Fibroblast of lung (primary cell): ENCODE measurements at regions not wholly inside any gene's neighbourhood (a gene's known extent, or its start where the extent isn't known, plus 50 kb on each side); places are given as distances from the start of the nearest gene placed in this dataset.

Source experiments
- DNase-seq, 2 donors: peaks; one replicate each; pipeline versions ENCODE4 v3.0.0 to v3.0.0-alpha.2; 2010; ENCODE audit warnings: low read depth in 2 of 2
- H2AFZ ChIP-seq: 2 replicates; pipeline ENCODE4 v1.5.1; 2012; ENCODE audit warnings: low read length, control low read depth, inconsistent platforms
- H3K27ac ChIP-seq: 2 replicates; pipeline ENCODE4 v1.5.1; 2011; ENCODE audit warnings: low read length, control low read depth; ENCODE audit not compliant: insufficient read depth
- H3K27me3 ChIP-seq: 2 replicates; pipeline ENCODE4 v1.5.1; 2011; ENCODE audit warnings: mild to moderate bottlenecking, low read length; ENCODE audit not compliant: control insufficient read depth, insufficient read depth
- H3K36me3 ChIP-seq: 2 replicates; pipeline ENCODE4 v1.5.1; 2011; ENCODE audit warnings: low read length; ENCODE audit not compliant: control insufficient read depth, insufficient read depth
- H3K4me1 ChIP-seq: 2 replicates; pipeline ENCODE4 v1.5.1; 2011; ENCODE audit warnings: low read length; ENCODE audit not compliant: control insufficient read depth, insufficient read depth; ENCODE audit errors: extremely low read depth
- H3K4me2 ChIP-seq: 2 replicates; pipeline ENCODE4 v1.5.1; 2011; ENCODE audit warnings: low read length, control low read depth; ENCODE audit not compliant: insufficient read depth; ENCODE audit errors: extremely low read depth
- H3K4me3 ChIP-seq, 4 experiments: fragments of 200-600 bp in 1 of 4; sonication (generic) in 1 of 4; replicated peaks in 1 of 4; 2 replicates each; pipeline ENCODE4 v1.5.1; 2011 to 2016; ENCODE audit warnings: low read length in 4 of 4, low read depth in 3 of 4, mild to moderate bottlenecking in 3 of 4, control low read depth in 2 of 4, inconsistent platforms in 1 of 4, mixed read lengths in 1 of 4; ENCODE audit not compliant: insufficient read depth in 1 of 4; ENCODE audit errors: control extremely low read depth in 1 of 4
- H3K79me2 ChIP-seq: 2 replicates; pipeline ENCODE4 v1.5.1; 2012; ENCODE audit warnings: mild to moderate bottlenecking, low read length, inconsistent platforms; ENCODE audit not compliant: control insufficient read depth, insufficient read depth
- H3K9ac ChIP-seq: 2 replicates; pipeline ENCODE4 v1.5.1; 2011; ENCODE audit warnings: mild to moderate bottlenecking, low read length, control low read depth; ENCODE audit not compliant: insufficient read depth
- H3K9me3 ChIP-seq: 2 replicates; pipeline ENCODE4 v1.5.1; 2012; ENCODE audit warnings: low read depth, low read length; ENCODE audit not compliant: control insufficient read depth, insufficient read depth
- H4K20me1 ChIP-seq: 2 replicates; pipeline ENCODE4 v1.5.1; 2011; ENCODE audit warnings: low read length; ENCODE audit not compliant: control insufficient read depth, insufficient read depth; ENCODE audit errors: extremely low read depth
- EZH2 ChIP-seq: IDR thresholded peaks from 2 replicates; pipeline ENCODE4 v1.5.1; 2012; ENCODE audit warnings: low read length, control low read depth, mild to moderate bottlenecking; ENCODE audit errors: missing control alignments
- TF ChIP-seq, protein P1 (sequence below), 2 donors: IDR thresholded peaks in 1 of 2; conservative IDR thresholded peaks in 1 of 2; 1 replicate in 1 of 2; 2 replicates in 1 of 2; pipeline ENCODE4 v1.5.1; 2011 to 2012; ENCODE audit warnings: low read length in 2 of 2, control low read depth in 1 of 2, inconsistent platforms in 1 of 2, low read depth in 1 of 2, mild to moderate bottlenecking in 1 of 2

- H2AFZ ChIP-seq = no peak overlapping the region
- H3K9ac ChIP-seq = no peak overlapping the region
- no peaks in the 10 kb centered on the region for H4K20me1 ChIP-seq
- no peak overlapping the region for H3K4me3 ChIP-seq
- no peaks in the 10 kb centered on the region for H3K27me3 ChIP-seq
- no peak overlapping the region for H3K4me2 ChIP-seq
- no peaks in the 10 kb centered on the region for H3K79me2 ChIP-seq
- TF ChIP-seq, protein P1, sequence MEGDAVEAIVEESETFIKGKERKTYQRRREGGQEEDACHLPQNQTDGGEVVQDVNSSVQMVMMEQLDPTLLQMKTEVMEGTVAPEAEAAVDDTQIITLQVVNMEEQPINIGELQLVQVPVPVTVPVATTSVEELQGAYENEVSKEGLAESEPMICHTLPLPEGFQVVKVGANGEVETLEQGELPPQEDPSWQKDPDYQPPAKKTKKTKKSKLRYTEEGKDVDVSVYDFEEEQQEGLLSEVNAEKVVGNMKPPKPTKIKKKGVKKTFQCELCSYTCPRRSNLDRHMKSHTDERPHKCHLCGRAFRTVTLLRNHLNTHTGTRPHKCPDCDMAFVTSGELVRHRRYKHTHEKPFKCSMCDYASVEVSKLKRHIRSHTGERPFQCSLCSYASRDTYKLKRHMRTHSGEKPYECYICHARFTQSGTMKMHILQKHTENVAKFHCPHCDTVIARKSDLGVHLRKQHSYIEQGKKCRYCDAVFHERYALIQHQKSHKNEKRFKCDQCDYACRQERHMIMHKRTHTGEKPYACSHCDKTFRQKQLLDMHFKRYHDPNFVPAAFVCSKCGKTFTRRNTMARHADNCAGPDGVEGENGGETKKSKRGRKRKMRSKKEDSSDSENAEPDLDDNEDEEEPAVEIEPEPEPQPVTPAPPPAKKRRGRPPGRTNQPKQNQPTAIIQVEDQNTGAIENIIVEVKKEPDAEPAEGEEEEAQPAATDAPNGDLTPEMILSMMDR (conservative IDR thresholded peaks at IDR 0.05 in 1 of 2, IDR thresholded peaks at IDR 0.05 in 1 of 2; ENCODE audit: low read depth in 1 of 2, low read length in 2 of 2) = no peak
- no peak for TF ChIP-seq EZH2
- no peaks in the 10 kb centered on the region for H3K9me3 ChIP-seq
- H3K4me1 ChIP-seq = no peaks in the 10 kb centered on the region
- no peak for DNase-seq
- H3K27ac ChIP-seq = no peak overlapping the region
- no peaks in the 10 kb centered on the region for H3K36me3 ChIP-seq
Observed at GRCh38 chr7:136274636-136275345, 297.6 kb upstream of the MTPN start.

DNA sequence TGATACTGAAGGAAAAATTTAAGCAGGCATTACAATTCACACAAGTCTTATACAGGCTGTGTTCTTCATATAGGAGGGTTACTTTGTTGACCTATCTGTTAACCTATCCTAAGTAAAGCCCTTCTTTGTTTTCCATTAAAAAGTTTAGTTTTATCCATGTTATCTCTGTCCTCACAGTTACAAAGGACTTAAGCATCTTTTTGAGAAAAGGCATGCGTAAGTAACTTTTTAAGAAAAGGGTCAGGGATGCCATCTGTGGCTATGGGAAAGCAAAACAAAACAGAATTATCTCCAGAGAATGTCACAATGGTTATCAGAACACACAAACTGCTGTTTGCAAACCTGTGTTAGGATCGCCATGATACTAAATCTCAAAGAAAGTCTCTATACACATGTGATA is 295.8 kb upstream of the MTPN start:
- TF ChIP-seq, protein P1 (conservative IDR thresholded peaks at IDR 0.05 in 1 of 2, IDR thresholded peaks at IDR 0.05 in 1 of 2; ENCODE audit: low read depth in 1 of 2, low read length in 2 of 2) = no peak
- TF ChIP-seq EZH2 = no peak
- Histone ChIP-seq H3K9ac (no peak overlapping the region), H2AFZ (no peak overlapping the region), H3K36me3 (no peaks in the 10 kb centered on the region), H4K20me1 (no peaks in the 10 kb centered on the region), H3K27ac (no peak overlapping the region), H3K27me3 (no peaks in the 10 kb centered on the region), H3K4me2 (no peak overlapping the region), H3K4me3 (no peak overlapping the region), H3K9me3 (no peaks in the 10 kb centered on the region), H3K4me1 (no peaks in the 10 kb centered on the region), H3K79me2 (no peaks in the 10 kb centered on the region)
- no peak for DNase-seq

DNA sequence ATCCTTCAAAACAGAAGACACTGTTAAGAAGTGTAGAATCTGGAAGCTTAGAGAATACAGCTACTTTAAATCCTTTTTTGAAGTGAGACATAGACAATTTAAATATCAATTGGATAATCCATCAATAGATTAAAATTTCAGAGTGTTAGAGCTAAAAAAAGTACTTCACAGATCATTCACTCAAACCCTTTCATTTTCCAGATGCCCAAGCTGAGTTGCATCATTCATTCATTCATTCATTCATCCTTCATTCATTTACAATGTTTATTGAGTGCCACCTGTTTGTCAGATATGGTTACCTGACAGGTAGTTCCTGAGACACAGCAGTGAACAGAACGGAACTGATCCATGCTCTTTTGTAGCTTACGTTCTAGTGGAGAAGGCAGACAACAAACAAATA is 290.7 kb upstream of the MTPN start:
- H3K27ac ChIP-seq = no peak overlapping the region
- no peaks in the 10 kb centered on the region for H3K36me3 ChIP-seq
- H3K4me2 ChIP-seq = no peak overlapping the region
- H3K9ac ChIP-seq = no peak overlapping the region
- no peaks in the 10 kb centered on the region for H3K4me1 ChIP-seq
- H4K20me1 ChIP-seq = no peaks in the 10 kb centered on the region
- H2AFZ ChIP-seq = no peak overlapping the region
- no peaks in the 10 kb centered on the region for H3K79me2 ChIP-seq
- H3K4me3 ChIP-seq = no peak overlapping the region
- DNase-seq = no peak
- TF ChIP-seq, protein P1 (conservative IDR thresholded peaks at IDR 0.05 in 1 of 2, IDR thresholded peaks at IDR 0.05 in 1 of 2; ENCODE audit: low read depth in 1 of 2, low read length in 2 of 2) = no peak
- TF ChIP-seq EZH2 = no peak
- H3K27me3 ChIP-seq = no peaks in the 10 kb centered on the region
- no peaks in the 10 kb centered on the region for H3K9me3 ChIP-seq
